ENCODE measurements at regions not wholly inside any gene's neighbourhood (a gene's known extent, or its start where the extent isn't known, plus 50 kb on each side); places are given as distances from the start of the nearest gene placed in this dataset.

- Histone ChIP-seq H3K27ac (no peak overlapping the region), H3K4me3 (no peak overlapping the region), H3K9me3 (peaks cover 0 to 30% (median 11%) of the 10 kb centered on the region in 4 donors), H3K36me3 (no peaks in the 10 kb centered on the region), H3K27me3 (no peaks in the 10 kb centered on the region), H3K4me1 (no peaks in the 10 kb centered on the region)
- no peak for TF ChIP-seq POLR2AphosphoS5 (IDR thresholded peaks at IDR 0.05)
- TF ChIP-seq, protein P1, sequence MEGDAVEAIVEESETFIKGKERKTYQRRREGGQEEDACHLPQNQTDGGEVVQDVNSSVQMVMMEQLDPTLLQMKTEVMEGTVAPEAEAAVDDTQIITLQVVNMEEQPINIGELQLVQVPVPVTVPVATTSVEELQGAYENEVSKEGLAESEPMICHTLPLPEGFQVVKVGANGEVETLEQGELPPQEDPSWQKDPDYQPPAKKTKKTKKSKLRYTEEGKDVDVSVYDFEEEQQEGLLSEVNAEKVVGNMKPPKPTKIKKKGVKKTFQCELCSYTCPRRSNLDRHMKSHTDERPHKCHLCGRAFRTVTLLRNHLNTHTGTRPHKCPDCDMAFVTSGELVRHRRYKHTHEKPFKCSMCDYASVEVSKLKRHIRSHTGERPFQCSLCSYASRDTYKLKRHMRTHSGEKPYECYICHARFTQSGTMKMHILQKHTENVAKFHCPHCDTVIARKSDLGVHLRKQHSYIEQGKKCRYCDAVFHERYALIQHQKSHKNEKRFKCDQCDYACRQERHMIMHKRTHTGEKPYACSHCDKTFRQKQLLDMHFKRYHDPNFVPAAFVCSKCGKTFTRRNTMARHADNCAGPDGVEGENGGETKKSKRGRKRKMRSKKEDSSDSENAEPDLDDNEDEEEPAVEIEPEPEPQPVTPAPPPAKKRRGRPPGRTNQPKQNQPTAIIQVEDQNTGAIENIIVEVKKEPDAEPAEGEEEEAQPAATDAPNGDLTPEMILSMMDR (IDR thresholded peaks at IDR 0.05) = no peak
- TF ChIP-seq EP300 (IDR thresholded peaks at IDR 0.05) = no peak
- no peak for TF ChIP-seq POLR2A (IDR thresholded peaks at IDR 0.05)
- WGBS, 5 donors = 71 to 91% (median 83%) methylated on average over 6 of the region's 6 CpGs
- intact Hi-C loops (cut with DNase I; ENCODE audit: low total_unique reads) = no loop called here
- no peak for DNase-seq
Observed at GRCh38 chr15:25515633-25516032, 76.8 kb upstream of the UBE3A start.

- no peak overlapping the region for H3K27ac ChIP-seq
- H3K36me3 ChIP-seq = no peaks in the 10 kb centered on the region
- 72 to 84% (median 81%) methylated on average over 8 to 9 of the region's 9 CpGs for WGBS, 5 donors
- H3K9me3 ChIP-seq = peaks cover 0 to 30% (median 10%) of the 10 kb centered on the region in 4 donors
- no peak for DNase-seq
- intact Hi-C loops (cut with DNase I; ENCODE audit: low total_unique reads) = no loop called here
- no peaks in the 10 kb centered on the region for H3K27me3 ChIP-seq
- no peak overlapping the region for H3K4me3 ChIP-seq
- H3K4me1 ChIP-seq = no peaks in the 10 kb centered on the region
- TF ChIP-seq EP300 (IDR thresholded peaks at IDR 0.05) (no peak), POLR2AphosphoS5 (IDR thresholded peaks at IDR 0.05) (no peak), POLR2A (IDR thresholded peaks at IDR 0.05) (no peak)
- TF ChIP-seq, protein P1 (IDR thresholded peaks at IDR 0.05) = no peak
Observed at GRCh38 chr15:25514522-25514921, 75.7 kb upstream of the UBE3A start.

GRCh38 chr15:25512957-25513356, 74.1 kb upstream of the UBE3A start:
- intact Hi-C loops (cut with DNase I; ENCODE audit: low total_unique reads) = no loop called here
- H3K36me3 ChIP-seq = no peaks in the 10 kb centered on the region
- H3K27me3 ChIP-seq = no peaks in the 10 kb centered on the region
- no peak overlapping the region for H3K4me3 ChIP-seq
- H3K4me1 ChIP-seq = no peaks in the 10 kb centered on the region
- peaks cover 0 to 28% (median 10%) of the 10 kb centered on the region in 4 donors for H3K9me3 ChIP-seq
- DNase-seq = no peak
- 34 to 61% (median 53%) methylated on average over 3 of the region's 3 CpGs for WGBS, 5 donors
- H3K27ac ChIP-seq = no peak overlapping the region
- no peak for TF ChIP-seq EP300 (IDR thresholded peaks at IDR 0.05)
- TF ChIP-seq POLR2A (IDR thresholded peaks at IDR 0.05) = no peak
- TF ChIP-seq POLR2AphosphoS5 (IDR thresholded peaks at IDR 0.05) = no peak
- TF ChIP-seq, protein P1 (IDR thresholded peaks at IDR 0.05) = no peak

GRCh38 chr15:25510146-25510545, 71.3 kb upstream of the UBE3A start:
- TF ChIP-seq, protein P1 (IDR thresholded peaks at IDR 0.05) = no peak
- TF ChIP-seq POLR2A (IDR thresholded peaks at IDR 0.05) (no peak), EP300 (IDR thresholded peaks at IDR 0.05) (no peak)
- WGBS, 5 donors = 78 to 89% (median 81%) methylated on average over 4 of the region's 4 CpGs
- no peaks in the 10 kb centered on the region for H3K27me3 ChIP-seq
- DNase-seq = no peak
- H3K36me3 ChIP-seq = no peaks in the 10 kb centered on the region
- H3K4me1 ChIP-seq = no peaks in the 10 kb centered on the region
- peaks cover 0 to 12% (median 6%) of the 10 kb centered on the region in 4 donors for H3K9me3 ChIP-seq
- H3K27ac ChIP-seq = no peak overlapping the region
- intact Hi-C loops (cut with DNase I; ENCODE audit: low total_unique reads) = no loop called here
- no peak overlapping the region for H3K4me3 ChIP-seq

Data from stomach (tissue), 8 donors.